ENCODE measurements at regions not wholly inside any gene's neighbourhood (a gene's known extent, or its start where the extent isn't known, plus 50 kb on each side); places are given as distances from the start of the nearest gene placed in this dataset.
A peak's percentile ranks its signal among the peaks of the same experiment; 100 is the strongest.
"Not testable (repeated sequence)": the region's sequence is repeated elsewhere in the genome, so short reads cannot be mapped to it uniquely, and the experiment has no call there.

DNA sequence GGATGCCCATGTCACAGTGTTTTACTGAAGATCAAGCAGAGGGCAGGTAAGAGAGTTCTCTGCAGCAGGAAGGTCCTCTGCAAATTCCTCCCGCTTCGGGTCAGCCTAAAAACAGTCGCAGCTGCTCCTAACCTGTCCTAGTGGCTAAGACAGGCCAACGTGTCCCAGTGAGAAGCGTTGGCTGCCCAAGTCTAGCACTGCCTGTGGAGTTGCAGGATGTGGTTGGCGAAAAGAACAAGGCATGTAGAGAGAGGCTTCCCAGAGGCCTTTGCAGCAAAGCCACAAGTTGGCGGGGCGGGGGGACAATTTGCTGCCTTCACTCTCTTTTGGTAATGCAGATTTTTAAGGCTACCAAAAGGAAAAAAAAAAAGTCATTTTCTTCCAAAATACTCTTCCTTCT is 340.1 kb downstream of the BCL11B start:
- POLR2A ChIA-PET, result no interaction called here
- CTCF ChIA-PET, result no interaction called here

DNA sequence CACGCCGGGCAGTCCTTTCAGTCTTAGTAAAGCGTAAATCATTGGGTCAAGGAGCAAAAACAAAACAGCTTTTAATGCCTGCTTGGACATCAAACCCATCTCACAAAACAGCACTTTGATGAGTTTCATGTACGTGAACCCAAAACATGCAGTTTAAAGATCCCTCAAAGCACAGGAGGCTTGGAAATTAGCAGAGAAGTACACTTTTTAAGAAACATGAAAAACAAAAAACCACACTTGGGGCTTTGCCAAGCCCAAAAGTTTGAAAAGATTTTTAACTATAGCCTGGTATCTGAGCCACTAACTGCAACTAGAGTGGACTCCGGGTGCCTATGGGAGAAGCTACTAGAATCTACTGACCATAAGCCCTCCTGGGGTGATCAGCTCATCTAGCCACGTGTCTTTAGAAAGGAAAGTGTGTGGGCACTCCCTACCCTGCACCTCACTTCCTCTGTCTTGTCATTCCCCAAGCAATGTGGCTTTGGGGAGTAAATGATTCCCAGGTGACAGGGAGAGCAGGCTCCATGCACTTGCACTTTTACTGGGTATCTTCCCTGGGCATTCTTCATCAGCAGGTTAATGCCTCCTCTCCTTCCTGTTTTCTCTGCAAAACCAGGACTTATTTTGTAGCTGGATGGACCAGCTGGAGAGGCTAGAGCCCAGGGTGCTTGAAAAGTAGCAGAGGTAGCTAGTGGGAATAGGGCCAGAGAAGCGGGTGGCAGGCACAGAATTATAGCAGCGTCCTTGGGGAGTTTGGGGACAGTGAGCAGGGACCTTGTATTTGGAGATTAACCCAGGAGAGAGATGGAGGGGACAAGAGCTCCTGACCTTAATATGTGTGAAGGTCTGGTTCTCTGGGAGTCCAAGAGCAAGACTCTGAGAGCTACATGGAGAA is 339.3 kb downstream of the BCL11B start:
- DNase-seq (peak in 15 of 35 experiments; percentile 4 to 50 (median 22)), ATAC-seq (replicated peaks in 1 of 4) (peak; percentile 15 to 31 (median 26))
- Mint-ChIP-seq H3K9me3 (no peaks in the 10 kb centered on the region), H3K27ac (peak overlapping the region; percentile 96 to 98), H3K4me1 (peaks cover 87 to 100% (median 98%) of the 10 kb centered on the region in 3 donors), H3K27me3 (no peaks in the 10 kb centered on the region), H3K4me3 (peak overlapping the region; percentile 67 to 79 (median 69)), H3K36me3 (no peaks in the 10 kb centered on the region)
- Histone ChIP-seq H3K36me3 (ENCODE audit: control insufficient read depth in 2 of 2, extremely low read depth in 1 of 2, insufficient read depth in 1 of 2, low read length in 1 of 2) (peaks cover 0 to 4% of the 10 kb centered on the region in 2 donors), H3K4me3 (ENCODE audit: control insufficient read depth in 1 of 2, extremely low read depth in 1 of 2, low read length in 1 of 2) (peak overlapping the region; percentile 15 to 25), H3K27ac (ENCODE audit: low read length) (peak overlapping the region; percentile 31), H3K4me1 (ENCODE audit: control insufficient read depth in 1 of 2, extremely low read depth in 1 of 2, insufficient read depth in 2 of 2, low read length in 2 of 2) (peaks cover 36 to 76% of the 10 kb centered on the region in 2 experiments), H3K9me3 (no peaks in the 10 kb centered on the region), H3K27me3 (replicated peaks in 1 of 2; ENCODE audit: control insufficient read depth in 2 of 2, extremely low read depth in 1 of 2, insufficient read depth in 2 of 2, low read length in 1 of 2) (no peaks in the 10 kb centered on the region)
- ChIA-PET CTCF (interaction anchor here in 1 of 2 donors (0.9 kb wide), 1 partner anchor 21 kb away, joined by 7 read pairs; no protein-coding TSS in a partner anchor), POLR2A (no interaction called here)
- 41% methylated on average over 5 of the region's 8 CpGs for WGBS (ENCODE audit: insufficient coverage)

More for the DNA sequence above, 340.1 kb downstream of the BCL11B start:
- Histone ChIP-seq H3K36me3 (ENCODE audit: control insufficient read depth in 2 of 2, extremely low read depth in 1 of 2, insufficient read depth in 1 of 2, low read length in 1 of 2) (peaks cover 0 to 5% of the 10 kb centered on the region in 2 donors), H3K27me3 (replicated peaks in 1 of 2; ENCODE audit: control insufficient read depth in 2 of 2, extremely low read depth in 1 of 2, insufficient read depth in 2 of 2, low read length in 1 of 2) (no peaks in the 10 kb centered on the region), H3K9me3 (no peaks in the 10 kb centered on the region), H3K4me1 (ENCODE audit: control insufficient read depth in 1 of 2, extremely low read depth in 1 of 2, insufficient read depth in 2 of 2, low read length in 2 of 2) (peaks cover 40 to 75% of the 10 kb centered on the region in 2 experiments), H3K4me3 (ENCODE audit: control insufficient read depth in 1 of 2, extremely low read depth in 1 of 2, low read length in 1 of 2) (peak overlapping the region; percentile 11 to 15), H3K27ac (ENCODE audit: low read length) (peak overlapping the region; percentile 43)
- Mint-ChIP-seq H3K27me3 (no peaks in the 10 kb centered on the region), H3K4me3 (peak overlapping the region; percentile 67 to 79 (median 69)), H3K36me3 (no peaks in the 10 kb centered on the region), H3K9me3 (no peaks in the 10 kb centered on the region), H3K4me1 (peaks cover 84 to 100% (median 97%) of the 10 kb centered on the region in 3 donors), H3K27ac (peak overlapping the region; percentile 96 to 98)
- peak; percentile 65 to 87 (median 78) for DNase-seq
- 6% methylated on average over 3 of the region's 8 CpGs for WGBS (ENCODE audit: insufficient coverage)
- ATAC-seq (replicated peaks in 1 of 4), result peak; percentile 95 to 99 (median 96)

DNA sequence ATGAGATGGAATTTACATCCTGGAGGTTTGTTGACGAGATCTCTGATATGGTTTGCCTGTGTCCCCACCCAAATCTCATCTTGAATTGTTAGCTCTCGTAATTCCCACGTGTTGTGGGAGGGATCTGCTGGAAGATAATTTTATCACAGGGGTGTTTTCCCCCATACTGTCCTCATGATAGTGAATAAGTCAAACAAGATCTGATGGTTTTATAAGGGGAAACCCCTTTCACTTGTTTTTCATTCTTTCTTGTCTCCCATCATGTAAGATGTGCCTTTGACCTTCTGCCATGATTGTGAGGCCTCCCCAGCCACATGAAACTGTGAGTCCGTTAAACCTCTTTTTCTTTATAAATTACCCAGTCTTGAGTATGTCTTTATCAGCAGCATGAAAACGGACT is 337.4 kb downstream of the BCL11B start:
- Mint-ChIP-seq H3K4me1 (peaks cover 89 to 100% (median 99%) of the 10 kb centered on the region in 3 donors), H3K27ac (peak overlapping the region; percentile 96 to 98), H3K4me3 (peak overlapping the region in 1 of 3 donors; percentile 43)
- POLR2A ChIA-PET; DNase-seq; H3K36me3 Mint-ChIP-seq; ATAC-seq (replicated peaks in 1 of 4); H3K27me3 Mint-ChIP-seq; H3K36me3 ChIP-seq (ENCODE audit: control insufficient read depth in 2 of 2, extremely low read depth in 1 of 2, insufficient read depth in 1 of 2, low read length in 1 of 2); H3K9me3 Mint-ChIP-seq; H3K4me3 ChIP-seq (ENCODE audit: control insufficient read depth in 1 of 2, extremely low read depth in 1 of 2, low read length in 1 of 2); H3K27ac ChIP-seq (ENCODE audit: low read length); H3K27me3 ChIP-seq (replicated peaks in 1 of 2; ENCODE audit: control insufficient read depth in 2 of 2, extremely low read depth in 1 of 2, insufficient read depth in 2 of 2, low read length in 1 of 2); CTCF ChIA-PET; H3K9me3 ChIP-seq: not testable (repeated sequence)
- WGBS (ENCODE audit: insufficient coverage), result no CpG with 5 or more reads among the region's 5 CpGs
- peaks cover 43 to 87% of the 10 kb centered on the region in 2 experiments for H3K4me1 ChIP-seq (ENCODE audit: control insufficient read depth in 1 of 2, extremely low read depth in 1 of 2, insufficient read depth in 2 of 2, low read length in 2 of 2)

DNA sequence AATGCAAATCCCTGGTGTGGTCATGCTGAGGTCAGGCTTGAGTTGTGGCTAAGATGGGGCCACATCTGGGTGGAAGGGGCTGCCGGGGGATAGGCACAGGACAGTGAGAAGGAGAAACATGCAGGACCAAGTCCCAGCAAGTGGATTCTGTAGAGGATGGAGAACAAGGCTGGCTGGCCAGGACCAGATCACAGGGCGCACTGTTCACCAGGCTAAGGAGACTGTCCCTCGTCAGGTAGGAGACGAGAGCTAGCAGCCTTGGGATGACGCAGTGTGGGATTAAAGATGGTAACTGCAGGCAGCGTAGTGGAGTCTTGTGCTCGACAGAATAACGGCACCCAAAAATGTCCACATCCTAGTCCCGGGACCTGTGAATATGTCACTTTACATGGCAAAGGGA is 336.1 kb downstream of the BCL11B start:
- no peaks in the 10 kb centered on the region for H3K27me3 Mint-ChIP-seq
- 98% methylated on average over 7 of the region's 9 CpGs for WGBS (ENCODE audit: insufficient coverage)
- ChIA-PET POLR2A (no interaction called here), CTCF (no interaction called here)
- H3K4me1 ChIP-seq (ENCODE audit: control insufficient read depth in 1 of 2, extremely low read depth in 1 of 2, insufficient read depth in 2 of 2, low read length in 2 of 2), result peaks cover 37 to 80% of the 10 kb centered on the region in 2 experiments
- H3K4me3 Mint-ChIP-seq, result peak overlapping the region in 1 of 3 donors; percentile 65
- no peak for ATAC-seq (replicated peaks in 1 of 4)
- H3K27ac ChIP-seq (ENCODE audit: low read length), result no peak overlapping the region
- no peaks in the 10 kb centered on the region for H3K9me3 ChIP-seq
- no peaks in the 10 kb centered on the region for H3K36me3 ChIP-seq (ENCODE audit: control insufficient read depth in 2 of 2, extremely low read depth in 1 of 2, insufficient read depth in 1 of 2, low read length in 1 of 2)
- H3K9me3 Mint-ChIP-seq, result no peaks in the 10 kb centered on the region
- no peaks in the 10 kb centered on the region for H3K27me3 ChIP-seq (replicated peaks in 1 of 2; ENCODE audit: control insufficient read depth in 2 of 2, extremely low read depth in 1 of 2, insufficient read depth in 2 of 2, low read length in 1 of 2)
- H3K4me1 Mint-ChIP-seq, result peaks cover 92 to 100% (median 98%) of the 10 kb centered on the region in 3 donors
- H3K36me3 Mint-ChIP-seq, result no peaks in the 10 kb centered on the region
- DNase-seq, result no peak
- H3K27ac Mint-ChIP-seq, result peak overlapping the region in 1 of 2 donors; percentile 18
- no peak overlapping the region for H3K4me3 ChIP-seq (ENCODE audit: control insufficient read depth in 1 of 2, extremely low read depth in 1 of 2, low read length in 1 of 2)

DNA sequence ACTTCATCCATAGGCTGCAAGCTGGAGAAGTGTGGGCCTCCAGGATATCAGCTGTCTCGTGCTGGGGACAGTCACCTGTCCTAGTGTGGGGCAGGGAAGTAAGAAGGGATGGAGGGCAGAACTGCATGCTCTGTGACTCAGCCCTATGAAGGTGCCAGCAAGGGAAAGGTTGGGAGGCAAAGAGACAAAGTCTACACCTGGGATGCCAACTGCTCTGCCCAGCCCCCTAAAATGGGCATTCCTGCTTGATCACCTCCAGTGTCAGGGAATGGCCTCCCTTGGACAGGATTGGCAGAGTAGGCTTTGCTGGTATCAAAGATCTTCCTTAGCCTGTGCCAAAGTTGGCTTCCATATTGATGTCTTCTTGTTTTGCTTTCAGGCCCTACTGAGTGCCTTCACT is 335.0 kb downstream of the BCL11B start:
- WGBS (ENCODE audit: insufficient coverage), result no CpG with 5 or more reads among the region's 1 CpG
- H3K4me3 ChIP-seq (ENCODE audit: control insufficient read depth in 1 of 2, extremely low read depth in 1 of 2, low read length in 1 of 2), result no peak overlapping the region
- peaks cover 27 to 69% of the 10 kb centered on the region in 2 experiments for H3K4me1 ChIP-seq (ENCODE audit: control insufficient read depth in 1 of 2, extremely low read depth in 1 of 2, insufficient read depth in 2 of 2, low read length in 2 of 2)
- no peak overlapping the region for H3K27ac ChIP-seq (ENCODE audit: low read length)
- no peaks in the 10 kb centered on the region for H3K27me3 ChIP-seq (replicated peaks in 1 of 2; ENCODE audit: control insufficient read depth in 2 of 2, extremely low read depth in 1 of 2, insufficient read depth in 2 of 2, low read length in 1 of 2)
- H3K36me3 ChIP-seq (ENCODE audit: control insufficient read depth in 2 of 2, extremely low read depth in 1 of 2, insufficient read depth in 1 of 2, low read length in 1 of 2), result no peaks in the 10 kb centered on the region
- DNase-seq, result no peak
- no peaks in the 10 kb centered on the region for H3K27me3 Mint-ChIP-seq
- peaks cover 84 to 94% (median 91%) of the 10 kb centered on the region in 3 donors for H3K4me1 Mint-ChIP-seq
- POLR2A ChIA-PET, result interaction anchor here in 1 of 2 donors (0.6 kb wide), 1 partner anchor 167 kb away, joined by 8 read pairs; no protein-coding TSS in a partner anchor
- peak overlapping the region in 1 of 3 donors; percentile 65 for H3K4me3 Mint-ChIP-seq
- H3K9me3 ChIP-seq, result no peaks in the 10 kb centered on the region
- H3K9me3 Mint-ChIP-seq, result no peaks in the 10 kb centered on the region
- no peaks in the 10 kb centered on the region for H3K36me3 Mint-ChIP-seq
- CTCF ChIA-PET, result interaction anchor here in 1 of 2 donors (0.5 kb wide), 1 partner anchor 951 kb away, joined by 3 read pairs; no protein-coding TSS in a partner anchor
- ATAC-seq (replicated peaks in 1 of 4), result no peak
- peak overlapping the region in 1 of 2 donors; percentile 29 for H3K27ac Mint-ChIP-seq

DNA sequence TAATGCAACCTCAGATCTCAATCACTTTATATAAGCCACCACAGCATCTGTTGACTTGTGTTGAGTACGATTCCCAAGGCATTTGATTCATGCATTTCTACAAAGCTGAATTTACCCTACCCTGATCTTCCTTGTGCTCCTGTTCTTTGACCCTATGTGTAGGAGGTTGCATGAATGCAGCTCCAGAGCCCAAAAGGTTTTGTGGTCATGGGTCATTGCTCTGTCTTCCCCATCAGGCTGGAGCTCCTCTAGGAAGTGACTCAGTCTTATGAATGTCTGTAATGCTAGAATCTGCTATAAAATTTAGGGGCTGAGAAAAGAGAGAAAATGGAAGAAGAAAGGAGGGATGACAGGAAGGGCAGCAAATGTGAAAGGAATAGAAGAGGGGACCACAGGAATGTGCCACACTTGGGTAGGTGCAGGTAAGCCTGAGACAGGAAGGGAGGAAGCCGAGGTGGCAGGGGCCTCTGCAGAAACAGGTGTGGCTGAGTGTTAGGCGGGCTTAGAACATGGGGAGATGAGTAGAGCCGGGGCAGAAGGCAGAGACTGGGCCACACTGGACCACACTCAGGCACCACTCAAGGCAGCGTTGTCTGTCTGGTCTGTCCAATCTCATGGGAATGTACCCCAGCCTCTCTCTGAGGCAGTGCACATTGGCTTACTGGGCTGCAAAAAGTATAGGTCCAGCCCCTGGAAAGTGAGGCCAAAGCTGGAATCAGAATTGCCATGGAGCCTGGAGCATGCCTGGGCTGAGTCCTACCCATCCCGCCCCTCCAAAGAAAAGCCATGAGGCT is 334.1 kb downstream of the BCL11B start:
- Mint-ChIP-seq H3K27ac (peak overlapping the region; percentile 29 to 57), H3K4me3 (peak overlapping the region in 1 of 3 donors; percentile 65), H3K9me3 (no peaks in the 10 kb centered on the region), H3K36me3 (no peaks in the 10 kb centered on the region), H3K27me3 (no peaks in the 10 kb centered on the region), H3K4me1 (peaks cover 79 to 89% (median 82%) of the 10 kb centered on the region in 3 donors)
- no peaks in the 10 kb centered on the region for H3K9me3 ChIP-seq
- no peaks in the 10 kb centered on the region for H3K36me3 ChIP-seq (ENCODE audit: control insufficient read depth in 2 of 2, extremely low read depth in 1 of 2, insufficient read depth in 1 of 2, low read length in 1 of 2)
- DNase-seq (peak in 3 of 35 experiments; percentile 12 to 27 (median 19)), ATAC-seq (replicated peaks in 1 of 4) (peak in 3 of 4 experiments; percentile 36 to 71 (median 62))
- H3K27ac ChIP-seq (ENCODE audit: low read length), result no peak overlapping the region
- POLR2A ChIA-PET, result no interaction called here
- peaks cover 18 to 60% of the 10 kb centered on the region in 2 experiments for H3K4me1 ChIP-seq (ENCODE audit: control insufficient read depth in 1 of 2, extremely low read depth in 1 of 2, insufficient read depth in 2 of 2, low read length in 2 of 2)
- WGBS (ENCODE audit: insufficient coverage), result 50% methylated on average over 5 of the region's 6 CpGs
- H3K4me3 ChIP-seq (ENCODE audit: control insufficient read depth in 1 of 2, extremely low read depth in 1 of 2, low read length in 1 of 2), result no peak overlapping the region
- CTCF ChIA-PET, result no interaction called here
- H3K27me3 ChIP-seq (replicated peaks in 1 of 2; ENCODE audit: control insufficient read depth in 2 of 2, extremely low read depth in 1 of 2, insufficient read depth in 2 of 2, low read length in 1 of 2), result no peaks in the 10 kb centered on the region
